SU-DHL-6 (cell line): ENCODE measurements at regions not wholly inside any gene's neighbourhood (a gene's known extent, or its start where the extent isn't known, plus 50 kb on each side); places are given as distances from the start of the nearest gene placed in this dataset.

Source experiments
- EZH2phosphoT487 ChIP-seq: fragments of 200-600 bp; sonication (generic), shearing (Covaris generic); conservative IDR thresholded peaks from 2 replicates; pipeline ENCODE4 v1.6.1; 2018; ENCODE audit warnings: mild to moderate bottlenecking, antibody characterized with exemption, low read length, moderate library complexity, mixed read lengths
- TF ChIP-seq, protein P1 (sequence below): fragments of 200-600 bp; sonication (generic); IDR thresholded peaks from one replicate; pipeline ENCODE4 v1.5.1; 2017; ENCODE audit warnings: antibody characterized with exemption, mild to moderate bottlenecking, low read length, moderate library complexity; ENCODE audit not compliant: insufficient read depth, poor library complexity, severe bottlenecking

DNA sequence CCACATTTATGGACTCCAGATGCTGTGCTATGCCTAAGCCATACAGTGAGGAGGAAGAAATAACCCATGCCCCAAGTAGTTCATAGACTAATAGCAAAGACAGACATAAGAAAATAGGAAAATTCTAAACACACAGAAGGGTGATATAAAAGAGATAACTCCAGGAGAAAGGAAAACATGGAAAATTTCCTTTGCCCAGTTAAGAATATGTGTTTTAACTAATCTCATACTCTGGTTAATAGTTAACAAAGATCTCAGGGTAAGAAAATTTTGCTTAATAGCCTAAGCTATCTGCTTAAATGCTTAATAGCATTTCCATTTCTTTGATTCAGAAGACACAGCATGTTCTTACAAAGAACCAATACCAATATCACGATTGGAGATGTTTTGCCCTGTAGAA lies 358.0 kb downstream of the MSX2 start:
- TF ChIP-seq, protein P1, sequence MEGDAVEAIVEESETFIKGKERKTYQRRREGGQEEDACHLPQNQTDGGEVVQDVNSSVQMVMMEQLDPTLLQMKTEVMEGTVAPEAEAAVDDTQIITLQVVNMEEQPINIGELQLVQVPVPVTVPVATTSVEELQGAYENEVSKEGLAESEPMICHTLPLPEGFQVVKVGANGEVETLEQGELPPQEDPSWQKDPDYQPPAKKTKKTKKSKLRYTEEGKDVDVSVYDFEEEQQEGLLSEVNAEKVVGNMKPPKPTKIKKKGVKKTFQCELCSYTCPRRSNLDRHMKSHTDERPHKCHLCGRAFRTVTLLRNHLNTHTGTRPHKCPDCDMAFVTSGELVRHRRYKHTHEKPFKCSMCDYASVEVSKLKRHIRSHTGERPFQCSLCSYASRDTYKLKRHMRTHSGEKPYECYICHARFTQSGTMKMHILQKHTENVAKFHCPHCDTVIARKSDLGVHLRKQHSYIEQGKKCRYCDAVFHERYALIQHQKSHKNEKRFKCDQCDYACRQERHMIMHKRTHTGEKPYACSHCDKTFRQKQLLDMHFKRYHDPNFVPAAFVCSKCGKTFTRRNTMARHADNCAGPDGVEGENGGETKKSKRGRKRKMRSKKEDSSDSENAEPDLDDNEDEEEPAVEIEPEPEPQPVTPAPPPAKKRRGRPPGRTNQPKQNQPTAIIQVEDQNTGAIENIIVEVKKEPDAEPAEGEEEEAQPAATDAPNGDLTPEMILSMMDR: no peak
- no peak for TF ChIP-seq EZH2phosphoT487
